KG1 (cell line): ENCODE measurements at regions not wholly inside any gene's neighbourhood (a gene's known extent, or its start where the extent isn't known, plus 50 kb on each side); places are given as distances from the start of the nearest gene placed in this dataset.
"Not testable (repeated sequence)": the region's sequence is repeated elsewhere in the genome, so short reads cannot be mapped to it uniquely, and the experiment has no call there.

Experiments used
- DNase-seq: peaks from one replicate; lab custom pipeline; 2025; lab: John Stamatoyannopoulos, UW

DNA sequence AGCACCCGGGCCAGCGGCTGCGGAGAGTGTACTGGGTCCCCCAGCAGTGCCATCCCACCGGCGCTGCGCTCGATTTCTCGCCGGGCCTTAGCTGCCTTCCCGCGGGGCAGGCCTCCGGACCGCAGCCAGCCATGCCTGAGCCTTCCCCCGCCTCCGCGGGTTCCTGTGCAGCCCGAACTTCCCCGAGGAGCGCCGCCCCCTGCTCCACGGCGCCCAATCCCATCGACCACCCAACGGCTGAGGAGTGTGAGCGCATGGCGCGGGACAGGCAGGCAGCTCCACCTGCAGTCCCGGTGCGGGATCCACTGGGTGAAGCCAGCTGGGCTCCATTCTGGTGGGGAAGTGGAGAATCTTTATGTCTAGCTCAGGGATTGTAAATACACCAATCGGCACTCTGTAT is 325.4 kb downstream of the PPP1R3A start:
- DNase-seq: not testable (repeated sequence)

DNA sequence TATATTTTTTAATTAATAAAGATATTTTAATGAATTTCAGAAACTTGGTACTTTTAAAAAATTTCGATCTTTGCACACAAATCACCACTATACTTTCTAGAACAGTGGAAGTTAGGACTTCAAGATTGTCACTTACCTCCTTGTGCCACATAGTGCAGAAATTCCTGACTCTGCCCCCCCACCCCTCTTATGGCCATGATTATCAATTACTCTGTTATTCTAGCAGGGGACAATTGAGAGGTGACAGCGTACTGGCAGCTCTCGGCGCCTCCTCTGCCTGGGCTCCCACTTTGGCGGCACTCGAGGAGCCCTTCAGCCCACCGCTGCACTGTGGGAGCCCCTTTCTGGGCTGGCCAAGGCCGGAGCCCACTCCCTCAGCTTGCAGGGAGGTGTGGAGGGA is 325.9 kb downstream of the PPP1R3A start:
- DNase-seq: not testable (repeated sequence)

DNA sequence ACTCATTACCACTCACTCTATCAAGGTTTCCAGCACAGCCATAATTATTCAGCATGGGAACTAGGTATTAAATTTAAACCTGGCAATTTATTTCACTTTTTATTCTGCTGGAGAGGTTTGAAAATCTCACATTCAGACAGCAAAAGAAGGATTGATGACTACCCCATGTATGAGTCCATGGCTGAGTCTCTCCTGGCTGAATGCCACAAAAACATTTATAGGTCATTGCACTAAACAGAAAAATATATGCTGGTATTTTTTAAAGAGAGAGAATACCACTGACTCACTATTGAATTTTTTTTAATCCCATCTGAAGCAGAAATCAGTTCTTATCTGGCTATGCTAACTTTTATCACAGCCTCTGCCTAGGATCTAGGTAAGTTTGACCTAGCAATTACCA is 336.3 kb downstream of the PPP1R3A start:
- DNase-seq: no peak

- not testable (repeated sequence) for DNase-seq
Observed at GRCh38 chr7:113563257-113563656, 355.6 kb downstream of the PPP1R3A start.

DNA sequence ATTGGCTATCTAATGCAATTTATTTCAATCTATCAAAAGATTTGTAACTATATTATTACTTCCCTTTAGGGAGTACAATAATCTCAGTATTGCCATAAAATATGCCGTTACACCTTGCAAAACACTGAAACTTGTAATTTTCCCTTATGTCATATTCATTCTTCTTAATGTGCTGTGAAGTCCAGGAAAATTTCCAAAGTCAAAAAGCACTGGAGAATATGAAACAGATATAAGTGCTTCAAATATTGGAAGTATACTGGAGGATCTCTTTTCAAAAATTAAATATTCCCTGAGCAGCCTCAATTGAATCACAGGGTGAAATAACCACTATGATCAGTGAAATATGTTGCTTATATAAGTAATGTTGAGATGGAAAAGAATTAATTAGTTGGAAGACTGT is 356.0 kb downstream of the PPP1R3A start:
- no peak for DNase-seq

- DNase-seq: no peak
Observed at GRCh38 chr7:113562242-113562641, 356.6 kb downstream of the PPP1R3A start.

DNA sequence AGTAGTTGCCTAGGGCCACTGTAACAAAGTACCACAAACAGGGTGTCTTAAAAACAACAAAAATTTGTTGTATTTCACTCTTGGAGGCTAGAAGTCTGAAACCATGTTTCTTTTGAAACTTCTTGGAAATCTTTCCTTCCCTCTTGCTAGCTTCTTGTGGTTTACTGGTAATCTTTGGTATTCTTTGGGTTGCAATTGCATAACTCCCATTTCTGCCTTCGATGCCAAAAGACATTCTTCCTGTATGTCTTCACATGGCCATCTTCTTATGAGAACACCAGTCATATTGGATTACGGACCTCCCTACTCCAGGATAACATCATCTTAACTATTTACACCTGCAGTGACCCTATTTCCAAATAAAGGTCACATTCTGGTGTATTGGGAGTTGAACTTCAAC is 357.4 kb downstream of the PPP1R3A start:
- DNase-seq: no peak

- no peak for DNase-seq
Observed at GRCh38 chr7:113550966-113551365, 367.8 kb downstream of the PPP1R3A start.

DNA sequence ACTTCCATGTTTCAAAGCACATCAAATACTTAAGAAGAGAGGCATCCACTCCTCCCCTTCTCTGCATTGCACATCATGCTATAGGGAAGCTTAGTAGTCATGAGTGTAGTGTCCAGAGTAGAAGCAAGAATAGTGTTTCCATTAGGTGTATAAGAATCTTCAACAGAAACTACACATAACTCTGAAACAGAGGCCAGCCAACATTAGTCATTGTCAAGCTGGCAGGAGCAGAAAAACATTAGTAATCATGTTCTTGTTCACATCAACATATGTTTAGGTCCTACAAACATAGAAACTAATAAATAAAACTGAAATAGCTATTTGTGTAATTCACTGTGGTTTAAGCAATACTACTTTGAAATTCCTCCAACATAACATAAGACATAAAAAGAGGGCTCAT is 370.2 kb downstream of the PPP1R3A start:
- DNase-seq: no peak

DNA sequence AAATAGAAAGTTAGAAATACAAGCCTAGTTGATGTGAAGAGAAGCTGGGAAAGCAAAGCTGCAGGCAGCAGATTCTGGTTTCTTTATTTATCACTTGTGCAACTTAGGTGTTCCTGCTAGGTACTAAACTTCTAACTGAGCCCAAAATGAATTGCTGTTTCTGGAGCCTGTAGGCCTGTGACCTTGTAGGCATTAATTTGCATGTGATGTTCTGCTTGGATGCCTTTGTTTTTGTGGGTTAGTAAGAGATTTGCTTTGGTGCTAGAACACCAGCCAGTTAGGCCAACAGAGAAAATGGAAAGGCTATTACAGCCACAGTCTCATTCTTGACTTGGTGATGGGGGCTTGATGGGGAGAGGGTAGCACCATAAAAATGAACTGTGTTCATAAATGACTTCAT is 370.7 kb downstream of the PPP1R3A start:
- DNase-seq: no peak

GRCh38 chr7:113521468-113521867 is 397.3 kb downstream of the PPP1R3A start:
- DNase-seq: no peak

- no peak for DNase-seq
Observed at GRCh38 chr7:113519472-113519871, 399.3 kb downstream of the PPP1R3A start.

DNA sequence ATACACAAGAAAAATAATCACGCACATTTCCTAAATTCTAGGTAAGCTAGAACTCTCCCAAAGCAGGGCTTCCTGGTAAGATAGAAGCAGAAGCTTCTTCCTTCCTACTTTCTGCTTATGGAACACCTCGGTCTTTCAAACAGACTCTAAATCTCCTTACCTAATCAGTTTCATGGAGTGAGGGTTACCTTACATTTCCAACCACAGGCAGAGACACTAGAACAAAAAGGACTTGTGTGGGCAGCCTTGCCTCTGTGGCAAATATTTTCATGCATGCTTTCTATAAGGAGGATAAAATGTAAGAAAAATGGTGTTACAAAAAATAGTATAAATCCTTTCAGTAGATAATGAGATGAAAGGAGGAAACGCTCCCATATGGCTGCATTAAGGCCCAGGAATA is 386.3 kb upstream of the SMIM30 start:
- DNase-seq: no peak

- DNase-seq: no peak
Observed at GRCh38 chr7:113504142-113504541, 385.8 kb upstream of the SMIM30 start.

DNA sequence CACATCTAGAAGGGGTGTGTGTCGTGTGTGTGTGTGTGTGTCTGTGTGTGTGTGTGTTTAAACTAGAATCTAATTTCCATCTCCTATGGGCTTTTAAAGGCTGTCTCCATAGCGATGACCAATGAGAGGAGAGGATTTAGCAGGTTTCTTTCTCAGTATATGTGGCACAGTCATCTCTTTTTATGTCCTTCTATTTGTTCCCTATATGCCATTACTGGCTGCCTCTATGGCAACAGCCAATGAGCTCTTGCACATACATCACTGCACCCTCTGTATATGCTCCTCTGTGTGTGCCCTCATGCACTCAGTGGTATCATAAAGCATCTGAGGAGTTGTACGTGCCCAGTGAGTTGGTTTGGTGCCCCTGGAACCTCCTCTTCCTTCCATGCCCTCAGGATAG is 378.2 kb upstream of the SMIM30 start:
- DNase-seq: not testable (repeated sequence)

DNA sequence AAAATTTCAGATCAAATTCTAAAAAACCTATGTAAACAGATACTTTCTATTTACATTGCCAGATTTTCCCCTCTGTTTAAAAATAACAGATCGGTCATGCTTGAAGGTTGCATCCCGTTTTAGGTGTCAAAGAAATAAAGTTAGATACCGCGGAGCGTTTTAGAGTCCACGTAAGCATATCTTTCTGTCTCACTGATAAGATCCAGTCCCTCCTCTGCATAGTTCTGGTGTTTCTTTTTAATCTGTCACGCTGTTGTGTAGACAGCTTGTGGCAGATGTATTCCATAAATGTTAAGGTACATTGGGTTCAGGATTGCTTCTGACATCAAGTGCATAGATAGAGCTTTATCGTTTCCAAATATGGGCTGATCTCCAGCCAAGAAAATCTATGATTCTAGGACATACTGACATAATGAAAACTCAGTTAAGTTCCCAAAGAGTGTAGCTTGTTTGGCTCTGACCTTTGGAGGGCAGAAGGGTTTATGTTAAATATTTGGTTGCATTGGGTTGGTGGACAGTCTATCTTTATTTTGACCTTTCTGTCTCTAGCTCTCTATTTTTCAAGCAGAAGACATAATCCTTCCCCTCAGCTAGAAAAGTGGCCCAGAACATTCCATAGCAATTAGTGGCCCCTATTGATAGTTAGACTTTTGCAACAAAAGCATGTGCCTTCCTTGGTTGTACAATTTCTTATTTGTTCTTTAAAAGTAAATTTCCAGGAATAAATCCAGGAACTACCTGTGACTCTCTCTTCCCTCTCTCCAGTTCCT is 376.6 kb upstream of the SMIM30 start:
- not testable (repeated sequence) for DNase-seq

GRCh38 chr7:113491305-113491704 is 373.0 kb upstream of the SMIM30 start:
- no peak for DNase-seq

GRCh38 chr7:113487925-113488731 is 369.8 kb upstream of the SMIM30 start:
- no peak for DNase-seq

- no peak for DNase-seq
Observed at GRCh38 chr7:113486548-113486947, 368.2 kb upstream of the SMIM30 start.

DNA sequence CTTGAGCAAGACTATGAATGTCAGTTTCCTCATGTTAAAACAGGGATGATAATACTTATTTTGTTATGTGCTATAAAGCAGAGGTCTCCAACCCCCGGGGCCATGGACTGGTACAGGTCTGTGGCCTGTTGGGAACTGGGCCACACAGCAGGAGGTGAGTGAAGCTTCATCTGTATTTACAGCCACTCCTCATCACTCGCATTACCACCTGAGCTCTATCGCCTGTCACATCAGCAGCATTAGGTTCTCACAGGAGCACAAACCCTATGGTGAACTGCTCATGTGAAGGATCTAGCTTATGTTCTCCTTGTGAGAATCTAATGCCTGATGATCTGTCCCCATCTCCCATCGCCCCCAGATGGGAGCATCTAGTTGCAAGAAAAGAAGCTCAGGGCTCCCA is 365.3 kb upstream of the SMIM30 start:
- DNase-seq: no peak

DNA sequence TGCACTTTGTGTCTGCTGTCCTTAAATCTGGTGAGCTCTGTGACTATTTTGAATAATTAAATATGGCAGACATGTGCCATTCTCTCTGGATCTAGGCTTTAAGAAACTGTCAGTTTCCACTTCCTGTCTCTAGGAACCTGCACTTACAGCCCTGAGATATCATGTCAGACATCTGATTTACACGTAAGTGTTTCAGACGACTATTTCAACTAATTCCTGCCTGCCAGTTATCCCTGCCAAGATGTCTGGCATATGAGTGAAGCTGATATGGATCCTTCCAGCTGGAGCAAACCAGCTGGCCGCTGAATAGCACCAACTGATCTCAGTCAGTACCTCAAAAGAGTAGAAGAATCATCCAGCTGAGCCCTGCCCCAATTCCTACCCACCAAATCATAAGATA is 362.2 kb upstream of the SMIM30 start:
- no peak for DNase-seq

DNA sequence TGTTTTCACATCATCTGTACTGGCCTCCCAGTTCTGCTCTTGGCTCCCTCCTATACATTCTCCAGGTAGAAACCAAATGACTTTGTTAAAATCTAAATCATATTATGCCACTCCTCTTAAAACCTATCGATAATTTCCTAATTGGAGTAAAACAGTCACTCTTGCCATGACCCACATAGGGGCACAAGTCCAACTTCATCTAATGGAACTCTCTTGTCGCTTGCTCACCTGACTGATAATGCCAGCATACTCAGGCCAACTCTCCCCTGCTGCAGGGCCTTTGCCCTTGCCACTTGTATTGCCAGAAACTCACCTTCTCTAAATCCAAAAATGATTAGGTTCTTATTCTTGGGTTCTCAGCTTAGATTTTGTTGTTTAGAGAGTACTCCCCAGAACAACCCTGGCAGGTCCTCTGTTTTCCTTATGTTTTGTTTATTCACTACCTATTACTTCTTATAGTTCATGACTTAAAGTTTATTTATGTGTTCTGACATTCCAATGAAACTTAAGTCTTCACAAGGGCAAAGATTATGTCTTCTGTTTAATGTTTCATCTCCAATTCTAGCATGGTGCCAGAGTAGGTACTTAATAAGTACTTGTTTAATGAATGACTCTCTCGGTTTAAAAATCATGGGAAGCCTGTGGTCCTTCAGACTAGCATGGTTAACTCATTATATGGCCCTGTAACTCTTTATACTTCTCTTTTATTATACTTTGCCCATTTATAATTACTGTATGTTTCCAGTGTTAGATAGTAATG is 345.9 kb upstream of the SMIM30 start:
- DNase-seq: no peak

GRCh38 chr7:113460067-113460466 is 341.7 kb upstream of the SMIM30 start:
- DNase-seq: no peak
